GM18868 (cell line): ENCODE measurements at regions not wholly inside any gene's neighbourhood (a gene's known extent, or its start where the extent isn't known, plus 50 kb on each side); places are given as distances from the start of the nearest gene placed in this dataset.

Experiments
- ATAC-seq: cut with Tn5 transposase; IDR thresholded peaks from one replicate; pipeline ENCODE4 v1.9.1; 2021; ENCODE audit warnings: mild to moderate bottlenecking, moderate library complexity; ENCODE audit not compliant: unreplicated experiment

DNA sequence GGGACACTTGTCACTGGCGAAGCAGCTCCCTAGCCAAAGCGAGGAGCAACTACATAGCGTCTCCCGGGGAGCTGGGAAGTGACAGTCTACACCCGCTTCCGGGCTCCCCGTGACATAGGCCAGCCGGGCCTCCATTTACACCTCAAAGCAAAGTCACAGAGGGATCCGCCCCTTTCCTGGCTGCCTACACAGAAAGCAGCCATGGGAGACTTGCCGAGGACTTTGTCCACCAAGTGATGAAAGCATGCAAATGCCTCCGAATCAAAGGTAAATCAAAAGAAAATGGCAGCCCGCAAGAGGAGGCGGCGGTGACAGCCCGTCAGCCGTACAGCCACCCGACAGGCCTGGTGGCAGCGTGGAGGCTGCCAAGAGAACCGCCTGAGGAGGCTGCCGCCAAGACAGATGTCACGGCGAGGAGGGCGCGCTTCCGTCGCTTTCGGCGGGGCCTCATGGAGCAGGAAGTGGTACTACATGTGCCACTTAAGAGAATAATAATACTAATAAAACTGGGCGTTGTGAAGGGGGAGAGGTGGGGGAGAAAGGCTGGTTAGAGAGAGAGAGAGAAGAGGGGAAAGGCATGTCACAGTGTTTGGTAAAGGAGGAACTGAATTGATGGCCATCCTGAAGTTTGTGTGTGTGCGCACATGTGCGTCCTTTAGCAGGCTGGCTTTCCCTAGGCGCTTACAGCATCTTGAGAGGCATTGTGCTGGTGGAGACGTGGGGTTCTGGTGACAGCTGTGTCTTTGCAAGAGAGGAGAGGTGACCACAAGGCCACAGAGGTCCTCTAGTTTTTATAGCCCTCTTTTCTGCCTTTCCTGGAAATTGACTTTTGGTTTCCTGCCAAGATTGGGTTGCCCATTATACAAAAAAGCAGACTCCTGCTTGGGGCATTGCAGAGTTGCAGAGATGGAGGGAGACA is 661.7 kb downstream of the VRK1 start:
- no peak for ATAC-seq

DNA sequence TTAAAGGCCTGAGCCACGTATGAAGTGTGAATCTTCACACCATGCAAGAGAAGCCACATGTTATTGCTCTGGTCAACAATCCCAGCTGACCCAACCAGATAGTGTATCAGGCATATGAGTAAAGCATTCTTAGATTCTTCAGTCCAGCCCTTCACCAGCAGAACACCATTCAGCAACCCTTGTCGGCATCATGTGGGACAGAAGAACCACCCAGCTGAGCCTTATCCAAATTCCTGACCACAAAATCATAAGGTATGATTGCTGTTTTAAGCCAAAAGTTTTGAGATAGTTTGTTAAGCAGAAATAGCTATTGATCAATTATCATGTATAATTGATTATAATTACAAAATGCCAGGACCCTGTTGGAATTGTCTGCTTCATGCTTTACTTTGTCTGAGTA is 664.9 kb downstream of the VRK1 start:
- ATAC-seq = no peak

DNA sequence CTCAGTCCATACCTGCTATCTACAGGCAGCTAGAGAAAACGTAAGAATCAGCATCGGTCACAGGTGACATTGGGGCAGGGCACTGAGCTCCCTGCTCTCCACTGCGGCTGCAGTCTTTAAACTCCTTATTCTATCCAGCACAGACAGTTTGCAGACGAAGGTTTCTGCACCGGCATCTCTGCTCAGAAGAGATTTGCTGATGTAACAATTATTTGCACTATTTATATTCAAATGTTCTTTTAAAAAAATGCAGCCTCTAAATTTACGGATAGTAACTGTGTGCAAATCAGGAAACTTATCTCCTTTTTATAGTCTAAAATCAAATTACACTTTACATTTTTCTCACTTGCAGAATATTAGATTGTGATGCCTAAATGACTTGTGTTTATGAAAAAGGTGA is 671.0 kb downstream of the VRK1 start:
- no peak for ATAC-seq

DNA sequence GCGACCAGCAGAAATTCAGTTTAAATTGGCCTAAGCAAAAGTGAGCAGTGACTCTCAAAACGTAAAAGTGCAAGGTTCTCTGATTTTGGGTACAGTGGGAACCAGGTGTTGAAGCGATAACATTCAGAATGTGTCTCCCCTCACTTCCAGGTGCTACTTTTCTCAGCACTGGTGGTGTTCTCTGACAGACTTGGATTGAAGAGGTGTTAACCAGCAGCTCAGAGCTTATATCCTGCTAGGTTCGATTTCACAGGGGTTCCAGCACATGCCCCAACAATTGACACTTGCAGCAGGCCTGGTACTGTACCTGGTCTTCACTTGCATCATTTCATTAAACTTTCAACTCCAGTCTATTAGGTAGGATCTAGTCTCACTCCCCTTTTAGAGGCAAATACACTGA is 680.2 kb downstream of the VRK1 start:
- ATAC-seq = no peak

DNA sequence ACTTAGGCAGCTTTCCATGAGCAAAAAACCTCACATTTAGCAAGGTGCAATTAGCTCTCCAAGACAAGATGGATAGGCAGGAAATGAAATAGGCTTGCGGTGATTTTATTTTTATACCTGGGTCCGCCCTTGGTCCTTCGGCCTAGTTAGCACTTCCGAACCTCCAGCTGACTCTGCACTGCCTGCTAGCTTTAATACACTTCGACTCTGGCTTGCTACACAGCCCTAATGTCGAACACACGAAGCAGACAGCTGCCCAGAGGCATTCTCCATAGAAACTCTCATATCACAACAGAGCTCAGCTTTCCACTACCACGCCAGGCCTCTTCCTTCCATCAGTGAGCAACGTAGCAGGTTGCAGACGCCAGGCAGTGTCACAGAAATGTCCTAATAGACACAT is 688.0 kb downstream of the VRK1 start:
- no peak for ATAC-seq

DNA sequence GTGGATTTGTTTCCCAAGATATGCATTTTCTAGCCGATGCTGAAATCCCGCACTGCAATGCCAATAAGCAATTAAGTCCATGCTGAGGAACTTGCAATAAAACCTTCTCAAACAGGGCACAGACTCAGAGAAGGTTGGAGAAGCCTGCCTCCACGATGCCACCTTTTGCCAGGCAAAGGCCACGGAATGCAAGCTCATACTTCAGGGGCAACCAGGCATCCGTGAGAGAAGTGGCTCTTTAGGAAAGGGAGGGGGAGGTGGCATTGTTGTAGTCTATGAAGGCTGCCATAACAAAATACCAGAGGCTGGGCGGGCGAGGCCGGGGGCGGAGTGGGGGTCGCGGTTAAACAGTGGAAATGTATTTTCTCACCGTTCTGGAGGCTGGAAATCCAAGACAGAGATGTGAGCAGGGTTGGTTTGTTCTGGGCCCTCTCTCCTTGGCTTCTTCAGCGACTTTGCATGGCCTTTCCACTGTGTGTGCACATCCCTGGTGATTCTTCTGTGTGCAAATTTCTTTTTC is 689.5 kb downstream of the VRK1 start:
- no peak for ATAC-seq

DNA sequence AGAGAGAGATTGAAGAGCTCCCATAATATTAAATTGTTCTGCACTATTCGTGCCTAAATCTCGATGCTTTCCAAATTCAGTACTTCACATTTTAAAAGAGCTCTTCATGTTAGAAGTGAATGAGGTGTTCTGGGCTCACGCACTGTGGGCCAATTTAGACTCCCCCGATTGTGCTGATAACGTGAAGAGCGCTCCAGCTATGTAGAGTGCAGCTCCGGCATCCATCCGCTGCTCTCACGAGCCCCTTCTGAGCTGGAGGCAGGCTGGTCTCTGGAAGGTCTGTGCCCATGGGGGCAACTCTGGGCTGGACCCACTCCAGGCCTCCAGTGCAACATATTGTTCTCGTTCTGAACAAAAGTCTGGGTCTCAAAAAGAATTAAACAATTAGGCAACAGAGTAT is 692.6 kb downstream of the VRK1 start:
- ATAC-seq = no peak

DNA sequence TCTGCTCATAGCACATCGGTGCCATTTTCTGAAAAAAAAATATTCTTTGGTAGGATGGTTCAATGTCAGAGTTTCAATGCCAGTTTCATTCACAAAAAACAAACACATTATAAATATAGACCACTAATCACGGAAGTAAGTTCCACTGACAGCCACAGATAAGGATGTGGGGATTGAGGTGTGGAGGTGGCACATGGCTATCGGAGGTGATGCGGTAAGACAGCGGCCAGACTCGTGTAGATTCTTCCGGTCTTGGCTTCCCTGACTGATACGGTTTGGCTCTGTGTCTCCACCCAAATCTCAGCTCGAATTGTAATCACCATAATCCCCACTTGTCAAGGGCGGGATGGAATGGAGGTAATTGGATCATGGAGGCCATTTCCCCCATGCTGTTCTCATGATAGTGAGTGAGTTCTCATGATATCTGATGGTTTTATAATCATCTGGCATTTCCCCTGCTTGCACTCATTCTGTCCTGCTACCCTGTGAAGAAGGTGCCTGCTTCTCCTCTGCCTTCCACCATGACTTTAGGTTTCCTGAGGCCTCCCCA is 693.4 kb downstream of the VRK1 start:
- ATAC-seq = no peak

DNA sequence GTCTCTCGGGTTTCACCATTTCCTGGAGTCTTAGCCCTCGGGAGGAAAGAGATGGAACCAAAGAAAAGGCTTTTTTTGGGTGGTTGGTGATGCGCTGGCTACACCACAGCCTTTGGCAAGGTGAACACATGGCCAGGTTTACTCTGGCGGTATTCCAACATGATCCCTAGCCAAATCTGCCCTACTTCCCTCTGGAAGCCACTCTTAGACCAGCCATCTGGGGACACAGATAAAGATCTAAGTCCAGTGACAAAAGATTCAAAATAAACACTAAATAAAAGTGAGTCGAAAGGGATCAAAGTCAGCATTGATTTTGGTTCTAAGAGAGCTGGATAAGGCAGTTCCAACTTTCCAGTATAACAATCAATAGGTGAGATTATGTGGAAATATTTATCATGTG is 694.5 kb downstream of the VRK1 start:
- no peak for ATAC-seq

DNA sequence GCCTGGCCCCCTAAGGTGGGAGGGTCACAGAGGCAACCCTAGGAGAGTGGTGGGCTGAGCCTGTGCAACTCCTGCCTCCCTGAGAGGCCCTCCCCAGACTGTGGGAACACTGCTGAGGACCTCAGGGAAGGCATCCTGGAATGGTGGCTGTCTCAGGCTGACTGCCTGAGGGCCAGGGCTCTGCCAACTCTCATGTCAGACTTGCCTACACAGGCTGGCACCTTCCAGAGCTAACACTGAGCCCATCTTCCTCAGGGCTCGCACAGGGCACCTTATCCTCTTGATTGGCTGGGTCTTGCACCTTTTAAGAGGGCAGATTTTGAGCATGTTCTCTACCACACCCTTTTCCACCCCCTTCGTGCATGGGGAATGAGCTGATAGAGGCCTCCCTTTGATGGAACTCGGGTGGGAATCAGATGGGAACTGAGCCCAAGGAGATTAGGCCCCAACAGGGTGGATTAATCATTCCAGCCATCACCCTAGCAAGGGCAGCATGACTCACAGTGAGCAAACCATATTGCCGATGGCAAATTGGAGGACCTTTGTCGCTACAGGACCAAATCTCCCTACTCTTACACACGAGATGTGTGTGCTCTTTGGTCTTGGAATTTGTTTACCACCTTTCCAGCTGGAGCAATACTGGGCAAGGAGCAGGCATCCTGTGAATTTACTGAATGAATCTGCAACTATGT is 702.8 kb downstream of the VRK1 start:
- ATAC-seq = no peak

DNA sequence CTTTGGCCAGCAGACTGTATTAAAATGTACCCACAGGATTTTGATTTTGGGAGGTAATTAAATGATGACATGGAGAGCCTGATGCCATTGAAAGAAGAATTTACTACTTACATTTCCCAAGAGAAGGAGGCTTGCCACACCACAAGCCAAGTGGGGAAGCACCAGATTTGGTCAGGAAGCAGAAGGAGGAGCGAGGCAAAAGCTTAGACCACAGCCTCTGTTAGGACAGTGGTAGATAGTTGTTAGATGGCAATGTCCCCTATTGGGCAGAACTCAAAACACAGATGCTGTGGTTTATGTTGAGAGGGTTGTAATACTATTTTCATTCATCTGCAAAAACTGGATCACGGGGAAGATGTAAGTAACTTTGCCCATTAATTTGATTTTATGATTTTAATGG is 709.4 kb downstream of the VRK1 start:
- no peak for ATAC-seq

DNA sequence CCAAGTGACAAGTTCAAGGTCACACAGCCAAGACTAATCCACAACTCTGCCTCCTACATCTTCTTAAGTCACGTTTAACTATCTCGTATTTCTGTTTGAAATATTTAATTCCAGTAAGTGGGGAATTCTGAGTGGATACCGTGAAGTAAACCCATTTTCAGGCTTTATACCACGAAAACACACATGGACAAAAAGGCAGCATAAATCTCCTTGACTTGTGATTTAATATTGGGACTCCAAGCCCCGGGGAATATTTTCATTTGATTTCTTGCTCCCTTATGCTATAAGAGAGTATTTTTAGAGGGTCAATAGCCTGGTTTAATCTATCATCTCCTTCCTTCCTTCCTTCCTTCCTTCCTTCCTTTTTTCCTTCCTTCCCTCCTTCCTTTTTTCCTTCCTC is 716.7 kb downstream of the VRK1 start:
- ATAC-seq = no peak

DNA sequence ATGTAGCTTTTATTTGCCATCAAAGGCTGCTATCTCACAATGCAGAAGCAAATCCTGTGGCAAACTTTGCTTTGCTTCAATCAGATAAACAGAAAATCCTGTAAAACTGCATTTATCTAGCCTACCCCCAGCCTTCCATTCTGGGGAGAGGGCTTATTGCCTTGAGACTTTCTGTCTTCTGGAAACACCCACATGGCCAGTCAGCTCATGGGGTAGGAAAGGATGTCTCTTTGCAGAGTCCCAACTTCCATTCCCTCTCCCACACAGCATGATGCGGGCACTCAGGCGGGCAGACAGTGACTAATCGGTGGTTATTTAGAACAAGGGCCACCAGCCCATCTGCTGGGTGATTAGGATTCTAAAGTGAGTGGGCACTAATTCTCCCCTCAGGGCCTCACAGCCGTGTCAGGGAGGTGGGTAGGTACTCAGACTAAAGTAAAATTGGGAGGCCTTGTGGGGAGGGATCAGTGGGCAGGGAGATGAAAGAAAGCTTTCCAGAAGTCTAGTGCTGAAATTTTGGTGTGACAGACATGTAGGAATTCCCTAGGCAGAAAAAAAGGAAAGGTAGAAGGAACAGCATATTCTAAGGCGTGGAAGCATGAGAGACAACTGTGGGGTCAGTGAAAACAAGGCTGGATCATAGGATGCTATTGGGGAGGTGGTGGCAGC is 720.5 kb downstream of the VRK1 start:
- no peak for ATAC-seq

DNA sequence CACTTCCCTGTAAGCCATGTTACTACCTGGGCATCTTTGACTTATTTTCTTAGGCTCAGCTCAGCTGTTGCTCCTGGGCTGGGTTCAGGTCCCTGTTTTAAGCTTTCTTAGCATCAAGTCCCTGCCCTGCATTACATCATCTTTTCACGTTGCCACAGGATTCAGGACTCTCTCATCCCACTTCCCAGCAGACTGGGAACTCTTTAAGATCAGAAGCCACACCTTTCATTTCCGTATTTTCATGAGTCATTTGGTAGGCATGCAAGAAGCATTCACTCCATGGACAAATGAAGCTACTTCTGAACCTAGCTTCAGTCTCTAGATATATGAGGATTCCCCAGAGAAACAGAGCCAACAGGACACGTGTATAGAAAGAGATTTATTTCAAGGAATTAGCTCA is 726.8 kb downstream of the VRK1 start:
- no peak for ATAC-seq

DNA sequence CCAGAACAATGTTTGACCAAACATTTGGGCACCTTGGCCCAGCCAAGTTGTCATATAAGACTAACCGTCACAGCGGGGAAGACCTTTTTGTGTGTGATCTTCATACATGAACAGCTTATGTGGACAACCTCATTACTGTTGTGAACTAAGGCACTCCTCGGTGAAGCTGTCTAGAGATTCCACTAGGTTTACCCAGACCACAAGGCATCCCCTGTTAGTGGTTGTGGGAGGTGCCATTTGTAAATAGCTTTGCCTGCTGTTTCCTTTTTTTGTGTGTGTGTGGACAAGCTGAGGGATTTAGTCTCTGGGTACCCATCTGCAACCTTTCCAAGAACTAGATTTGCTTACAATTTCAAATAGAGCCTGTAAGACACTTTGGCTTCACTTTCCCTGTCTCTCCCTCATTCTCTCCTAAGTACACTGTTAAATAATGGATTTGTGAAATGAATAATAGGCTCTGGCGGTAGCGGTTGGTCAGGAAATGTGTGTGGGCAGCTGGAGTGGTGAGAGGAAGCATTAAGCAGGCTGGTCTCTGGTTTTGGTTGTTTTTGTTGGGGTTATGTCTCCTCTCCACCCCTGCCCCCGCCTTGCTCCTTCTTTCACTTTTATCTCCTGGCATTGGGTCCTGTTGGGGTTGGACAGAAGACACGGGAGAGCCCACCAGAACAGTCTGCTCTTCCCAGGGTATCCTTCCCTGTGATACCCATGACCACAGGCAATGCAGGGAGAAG is 727.6 kb downstream of the VRK1 start:
- ATAC-seq = no peak

DNA sequence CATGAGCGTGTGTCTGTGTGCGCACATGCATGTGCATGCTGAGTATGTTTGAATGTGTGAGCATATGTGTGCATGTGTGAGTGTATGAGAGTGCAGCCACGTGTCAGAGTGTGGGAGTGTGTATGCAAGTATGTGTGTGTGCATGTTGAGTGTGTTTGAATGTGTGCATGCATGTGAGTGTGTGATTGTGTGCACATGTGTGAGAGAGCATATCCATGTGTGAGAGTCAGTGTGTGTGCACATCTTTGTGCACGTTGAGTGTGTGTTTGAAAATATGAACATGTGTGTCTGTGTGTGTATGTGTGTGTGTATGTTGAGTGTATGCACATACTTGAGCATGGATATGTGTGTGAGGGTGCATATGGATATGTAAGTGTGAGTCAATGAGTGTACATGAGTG is 730.8 kb downstream of the VRK1 start:
- no peak for ATAC-seq

DNA sequence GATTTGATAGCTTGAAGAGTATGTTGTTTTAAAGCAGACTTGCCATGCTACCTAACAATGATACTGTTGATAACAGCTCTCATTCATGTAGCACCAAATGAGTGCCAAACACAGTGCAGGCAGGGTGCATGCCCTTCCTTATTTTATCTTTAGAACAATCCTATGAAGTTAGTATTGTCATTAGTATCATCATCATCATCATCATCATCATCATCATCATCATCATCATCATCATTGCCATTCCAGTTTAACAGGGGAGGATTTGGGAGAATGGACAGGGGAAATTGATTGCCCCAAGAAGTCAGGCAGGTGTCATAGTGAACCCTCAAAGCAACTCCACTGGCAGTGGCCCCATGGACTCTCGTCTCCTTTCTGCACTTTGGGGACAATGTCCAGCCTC is 734.9 kb downstream of the VRK1 start:
- ATAC-seq = no peak

DNA sequence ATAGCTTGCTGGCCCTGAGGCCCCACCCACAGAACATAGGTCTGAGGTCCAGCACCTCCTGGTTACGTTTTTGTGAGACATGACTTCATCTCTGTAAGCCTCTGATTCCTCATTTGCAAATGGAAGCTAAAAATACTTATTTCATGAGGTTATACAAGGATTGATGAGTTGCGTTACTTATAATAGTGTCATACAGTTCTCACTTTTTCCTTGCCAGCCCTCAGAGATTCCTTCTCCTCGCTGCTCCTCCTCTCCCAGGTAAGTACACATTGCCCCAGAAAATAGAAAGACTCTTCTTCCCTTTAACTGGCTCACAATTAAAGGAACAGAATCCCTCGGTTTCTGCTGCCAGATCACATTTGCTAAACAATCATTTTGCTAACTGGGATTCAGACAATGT is 739.2 kb downstream of the VRK1 start:
- no peak for ATAC-seq

DNA sequence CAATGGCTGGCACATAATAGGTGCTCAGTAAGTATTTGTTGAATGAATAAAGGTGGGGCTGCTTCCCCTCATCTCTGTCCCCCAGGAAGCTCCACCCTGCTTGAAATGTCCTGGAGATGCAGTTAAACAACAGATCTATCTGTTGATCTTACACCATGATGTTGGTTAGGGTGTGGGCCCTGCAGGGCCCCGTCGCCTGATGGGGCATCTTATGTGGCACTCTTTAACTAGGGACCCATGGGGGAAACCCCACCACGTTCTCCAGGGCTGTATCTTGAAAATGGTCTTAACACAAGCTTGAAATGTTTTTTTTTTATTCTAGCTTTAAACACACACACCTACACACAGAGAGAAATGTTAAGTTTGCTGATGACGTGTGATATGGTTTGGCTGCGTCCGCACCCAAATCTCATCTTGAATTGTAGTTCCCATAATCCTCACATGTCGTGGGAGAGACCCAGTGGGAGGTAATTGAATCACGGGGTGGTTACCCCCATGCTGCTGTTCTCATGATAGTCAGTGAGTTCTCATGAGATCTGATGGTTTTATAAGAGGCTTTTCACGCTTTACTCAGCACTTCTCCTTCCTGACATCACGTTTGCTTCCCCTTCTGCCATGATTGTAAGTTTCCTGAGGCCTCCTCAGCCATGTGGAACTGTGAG is 741.7 kb downstream of the VRK1 start:
- ATAC-seq = no peak

DNA sequence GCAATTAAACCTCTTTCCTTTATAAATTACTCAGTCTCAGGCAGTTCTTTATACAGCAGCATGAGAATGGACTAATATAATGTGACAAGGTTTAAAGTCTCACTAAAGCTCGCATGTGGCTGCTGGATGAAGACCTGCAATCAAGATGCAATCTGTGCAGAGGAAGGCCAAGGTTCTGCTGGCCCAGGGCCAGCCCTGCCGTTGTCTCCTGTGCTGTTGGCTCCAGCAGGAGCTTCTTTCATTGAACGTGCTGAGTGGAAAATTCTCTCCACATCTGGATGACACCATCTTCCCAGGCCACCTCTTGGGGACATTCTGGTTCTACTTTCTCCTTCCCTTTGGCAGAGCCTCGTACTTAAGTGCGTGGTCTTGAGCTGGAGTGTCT is 742.2 kb downstream of the VRK1 start:
- ATAC-seq = no peak
